ENCODE measurements at regions not wholly inside any gene's neighbourhood (a gene's known extent, or its start where the extent isn't known, plus 50 kb on each side); places are given as distances from the start of the nearest gene placed in this dataset.

DNA sequence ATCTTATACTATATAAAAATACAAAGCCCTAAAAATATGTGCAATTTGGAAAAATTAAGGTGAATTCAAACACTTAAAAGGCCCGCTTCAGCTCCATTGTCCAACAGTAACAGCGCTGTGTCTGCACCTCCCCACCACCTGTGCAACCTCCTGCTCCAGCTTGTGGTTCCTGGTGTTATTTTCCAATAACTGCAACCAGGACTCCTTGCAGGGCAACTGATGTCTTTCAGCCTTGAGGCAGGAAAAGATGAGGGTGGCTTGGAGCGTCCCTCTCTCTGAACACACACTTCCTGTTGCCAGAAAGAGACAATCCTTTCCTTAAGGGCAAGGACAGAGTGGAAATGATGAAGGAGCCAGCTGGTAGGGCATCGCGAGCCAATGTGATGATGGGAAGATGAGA lies 336.0 kb downstream of the GLRX3 start:
- TF ChIP-seq, protein P1, sequence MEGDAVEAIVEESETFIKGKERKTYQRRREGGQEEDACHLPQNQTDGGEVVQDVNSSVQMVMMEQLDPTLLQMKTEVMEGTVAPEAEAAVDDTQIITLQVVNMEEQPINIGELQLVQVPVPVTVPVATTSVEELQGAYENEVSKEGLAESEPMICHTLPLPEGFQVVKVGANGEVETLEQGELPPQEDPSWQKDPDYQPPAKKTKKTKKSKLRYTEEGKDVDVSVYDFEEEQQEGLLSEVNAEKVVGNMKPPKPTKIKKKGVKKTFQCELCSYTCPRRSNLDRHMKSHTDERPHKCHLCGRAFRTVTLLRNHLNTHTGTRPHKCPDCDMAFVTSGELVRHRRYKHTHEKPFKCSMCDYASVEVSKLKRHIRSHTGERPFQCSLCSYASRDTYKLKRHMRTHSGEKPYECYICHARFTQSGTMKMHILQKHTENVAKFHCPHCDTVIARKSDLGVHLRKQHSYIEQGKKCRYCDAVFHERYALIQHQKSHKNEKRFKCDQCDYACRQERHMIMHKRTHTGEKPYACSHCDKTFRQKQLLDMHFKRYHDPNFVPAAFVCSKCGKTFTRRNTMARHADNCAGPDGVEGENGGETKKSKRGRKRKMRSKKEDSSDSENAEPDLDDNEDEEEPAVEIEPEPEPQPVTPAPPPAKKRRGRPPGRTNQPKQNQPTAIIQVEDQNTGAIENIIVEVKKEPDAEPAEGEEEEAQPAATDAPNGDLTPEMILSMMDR (IDR thresholded peaks at IDR 0.05 in 4 of 5, conservative IDR thresholded peaks at IDR 0.05 in 1 of 5) = no peak
- TF ChIP-seq POLR2A (IDR thresholded peaks at IDR 0.05) = no peak
